ENCODE measurements at regions not wholly inside any gene's neighbourhood (a gene's known extent, or its start where the extent isn't known, plus 50 kb on each side); places are given as distances from the start of the nearest gene placed in this dataset.

GRCh38 chr16:49928176-49929041 lies 72.5 kb upstream of the ZNF423 start:
- no peak for TF ChIP-seq CTCF (IDR thresholded peaks at IDR 0.05; ENCODE audit: insufficient read depth, low read depth, low read length, missing control alignments)
- no peak for DNase-seq (ENCODE audit: low read depth)
- H3K4me3 ChIP-seq (ENCODE audit: low read depth, low read length): no peak overlapping the region

GRCh38 chr16:49929626-49930025 lies 73.7 kb upstream of the ZNF423 start:
- no peak overlapping the region for H3K4me3 ChIP-seq (ENCODE audit: low read depth, low read length)
- TF ChIP-seq CTCF (IDR thresholded peaks at IDR 0.05; ENCODE audit: insufficient read depth, low read depth, low read length, missing control alignments): no peak
- DNase-seq (ENCODE audit: low read depth): no peak

- no peak for DNase-seq (ENCODE audit: low read depth)
Measured at GRCh38 chr16:49930841-49931240, 74.9 kb upstream of the ZNF423 start.

GRCh38 chr16:49931266-49931665 lies 75.4 kb upstream of the ZNF423 start:
- DNase-seq (ENCODE audit: low read depth): no peak
- no peak for TF ChIP-seq CTCF (IDR thresholded peaks at IDR 0.05; ENCODE audit: insufficient read depth, low read depth, low read length, missing control alignments)
- H3K4me3 ChIP-seq (ENCODE audit: low read depth, low read length): no peak overlapping the region

More at GRCh38 chr16:49930841-49931240, 74.9 kb upstream of the ZNF423 start:
- no peak for TF ChIP-seq CTCF (IDR thresholded peaks at IDR 0.05; ENCODE audit: insufficient read depth, low read depth, low read length, missing control alignments)
- H3K4me3 ChIP-seq (ENCODE audit: low read depth, low read length): no peak overlapping the region

- no peak for DNase-seq (ENCODE audit: low read depth)
- H3K4me3 ChIP-seq (ENCODE audit: low read depth, low read length): no peak overlapping the region
- no peak for TF ChIP-seq CTCF (IDR thresholded peaks at IDR 0.05; ENCODE audit: insufficient read depth, low read depth, low read length, missing control alignments)
Measured at GRCh38 chr16:49931916-49932315, 76.0 kb upstream of the ZNF423 start.

- TF ChIP-seq CTCF (IDR thresholded peaks at IDR 0.05; ENCODE audit: insufficient read depth, low read depth, low read length, missing control alignments): no peak
- DNase-seq (ENCODE audit: low read depth): no peak
- no peak overlapping the region for H3K4me3 ChIP-seq (ENCODE audit: low read depth, low read length)
Measured at GRCh38 chr16:49932434-49932833, 76.5 kb upstream of the ZNF423 start.

GRCh38 chr16:49932946-49933345 lies 77.0 kb upstream of the ZNF423 start:
- no peak for TF ChIP-seq CTCF (IDR thresholded peaks at IDR 0.05; ENCODE audit: insufficient read depth, low read depth, low read length, missing control alignments)
- no peak for DNase-seq (ENCODE audit: low read depth)

More at GRCh38 chr16:49932946-49933345, 77.0 kb upstream of the ZNF423 start:
- H3K4me3 ChIP-seq (ENCODE audit: low read depth, low read length): no peak overlapping the region
